ENCODE measurements at regions not wholly inside any gene's neighbourhood (a gene's known extent, or its start where the extent isn't known, plus 50 kb on each side); places are given as distances from the start of the nearest gene placed in this dataset.

- TF ChIP-seq CTCF (IDR thresholded peaks at IDR 0.05; ENCODE audit: poor library complexity): no peak
- no peak for TF ChIP-seq EZH2 (IDR thresholded peaks at IDR 0.05; ENCODE audit: borderline replicate concordance)
Observed at GRCh38 chr20:39778847-39779604, 816.9 kb downstream of the DHX35 start.
